ENCODE measurements at regions not wholly inside any gene's neighbourhood (a gene's known extent, or its start where the extent isn't known, plus 50 kb on each side); places are given as distances from the start of the nearest gene placed in this dataset.
A peak's percentile ranks its signal among the peaks of the same experiment; 100 is the strongest.

GRCh38 chr4:3862640-3863420, 96.6 kb downstream of the ADRA2C start:
- H3K27ac ChIP-seq: no peak overlapping the region
- H3K27me3 ChIP-seq: peaks cover 5 to 71% (median 52%) of the 10 kb centered on the region in 3 donors

GRCh38 chr4:3863841-3864741, 97.9 kb downstream of the ADRA2C start:
- Histone ChIP-seq H3K27ac (no peak overlapping the region), H3K36me3 (no peaks in the 10 kb centered on the region), H3K4me3 (no peak overlapping the region), H3K4me1 (no peaks in the 10 kb centered on the region), H3K27me3 (peaks cover 5 to 65% (median 56%) of the 10 kb centered on the region in 3 donors), H3K9me3 (no peaks in the 10 kb centered on the region)
- WGBS, 2 donors: 83 to 85% methylated on average over 33 of the region's 33 CpGs
- intact Hi-C loops (cut with DNase I): no loop called here
- TF ChIP-seq POLR2A (IDR thresholded peaks at IDR 0.05) (no peak), EP300 (IDR thresholded peaks at IDR 0.05) (no peak), POLR2AphosphoS5 (IDR thresholded peaks at IDR 0.05) (no peak), CTCF (IDR thresholded peaks at IDR 0.05) (no peak)
- DNase-seq: peak; percentile 56

More at GRCh38 chr4:3862640-3863420, 96.6 kb downstream of the ADRA2C start:
- TF ChIP-seq EP300 (IDR thresholded peaks at IDR 0.05) (no peak), POLR2A (IDR thresholded peaks at IDR 0.05) (no peak), CTCF (IDR thresholded peaks at IDR 0.05) (no peak), POLR2AphosphoS5 (IDR thresholded peaks at IDR 0.05) (no peak)
- H3K4me3 ChIP-seq: no peak overlapping the region
- no peak for DNase-seq
- intact Hi-C loops (cut with DNase I): no loop called here
- WGBS, 2 donors: 24 to 25% methylated on average over 23 of the region's 23 CpGs
- H3K9me3 ChIP-seq: no peaks in the 10 kb centered on the region
- H3K36me3 ChIP-seq: no peaks in the 10 kb centered on the region
- no peaks in the 10 kb centered on the region for H3K4me1 ChIP-seq

- Histone ChIP-seq H3K27me3 (peaks cover 5 to 62% (median 56%) of the 10 kb centered on the region in 3 donors), H3K4me3 (no peak overlapping the region), H3K27ac (no peak overlapping the region), H3K9me3 (no peaks in the 10 kb centered on the region), H3K4me1 (no peaks in the 10 kb centered on the region), H3K36me3 (no peaks in the 10 kb centered on the region)
- DNase-seq: peak; percentile 45
- 65 to 68% methylated on average over 28 of the region's 28 CpGs for WGBS, 2 donors
- TF ChIP-seq POLR2A (IDR thresholded peaks at IDR 0.05) (no peak), POLR2AphosphoS5 (IDR thresholded peaks at IDR 0.05) (no peak), CTCF (IDR thresholded peaks at IDR 0.05) (no peak), EP300 (IDR thresholded peaks at IDR 0.05) (no peak)
- intact Hi-C loops (cut with DNase I): no loop called here
Measured at GRCh38 chr4:3864742-3865721, 98.8 kb downstream of the ADRA2C start.
